IMR-90 (cell line): ENCODE measurements at regions not wholly inside any gene's neighbourhood (a gene's known extent, or its start where the extent isn't known, plus 50 kb on each side); places are given as distances from the start of the nearest gene placed in this dataset.

Experiments used
- BHLHE40 ChIP-seq: fragments of 150-350 bp; IDR thresholded peaks from 2 replicates; pipeline ENCODE4 v1.6.1; 2016; ENCODE audit warnings: mild to moderate bottlenecking, low read depth, low read length
- CHD1 ChIP-seq: IDR thresholded peaks from 2 replicates; pipeline ENCODE4 v1.6.1; 2012; ENCODE audit warnings: low read depth, low read length, improper control_type of control experiment
- CTCF ChIP-seq: conservative IDR thresholded peaks from 2 replicates; pipeline ENCODE4 v1.5.1; 2012; ENCODE audit warnings: mild to moderate bottlenecking, low read depth, low read length, improper control_type of control experiment
- POLR2A ChIP-seq: IDR thresholded peaks from 2 replicates; pipeline ENCODE4 v1.6.1; 2012; ENCODE audit warnings: mild to moderate bottlenecking, low read depth, low read length
- RAD21 ChIP-seq: IDR thresholded peaks from 2 replicates; pipeline ENCODE4 v1.6.1; 2012; ENCODE audit warnings: low read length, improper control_type of control experiment

- TF ChIP-seq CTCF (no peak), POLR2A (no peak), RAD21 (no peak), BHLHE40 (no peak), CHD1 (no peak)
These were observed 61.1 kb upstream of the RAPH1 start for GRCh38 chr2:203596183-203596582.
